Fibroblast of peridontal ligament (primary cell): ENCODE measurements at regions not wholly inside any gene's neighbourhood (a gene's known extent, or its start where the extent isn't known, plus 50 kb on each side); places are given as distances from the start of the nearest gene placed in this dataset.

ENCODE experiments used
- DNase-seq: peaks from one replicate; pipeline ENCODE4 v3.0.0-alpha.2; 2010; ENCODE audit errors: extremely low read depth

DNA sequence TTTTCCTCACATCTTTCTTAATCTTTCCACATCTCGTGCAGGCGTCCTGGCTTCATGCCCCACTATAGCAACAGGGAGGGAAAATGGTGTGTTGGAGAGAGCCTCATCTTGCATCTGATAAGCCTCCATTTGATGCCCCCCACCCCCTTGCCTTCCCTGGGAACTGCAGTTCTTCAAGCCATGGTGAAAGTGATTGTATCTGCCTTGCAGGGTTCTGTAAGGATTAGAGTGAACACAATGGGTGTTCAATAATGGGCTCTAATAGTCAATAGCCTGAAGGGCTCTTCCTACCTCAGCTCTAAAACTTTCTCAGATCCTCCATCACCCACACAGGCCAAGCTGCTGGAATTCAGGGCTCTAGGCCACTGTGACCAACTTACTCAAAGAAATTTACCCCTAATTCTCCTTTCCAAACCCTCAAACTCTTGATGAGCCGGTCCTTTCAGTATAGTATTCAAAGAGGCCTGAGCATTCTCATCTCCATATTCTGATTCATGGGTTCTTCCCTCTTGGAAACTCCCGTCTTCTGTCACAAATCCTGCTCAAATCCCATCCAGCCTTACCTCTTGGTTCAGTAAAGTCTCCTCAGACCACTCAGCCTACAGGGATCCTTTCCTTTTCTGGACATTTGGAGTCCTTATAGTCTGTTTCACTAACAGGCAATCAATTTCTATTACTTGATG, 128.3 kb upstream of the TRIM2 start:
- DNase-seq, result no peak

DNA sequence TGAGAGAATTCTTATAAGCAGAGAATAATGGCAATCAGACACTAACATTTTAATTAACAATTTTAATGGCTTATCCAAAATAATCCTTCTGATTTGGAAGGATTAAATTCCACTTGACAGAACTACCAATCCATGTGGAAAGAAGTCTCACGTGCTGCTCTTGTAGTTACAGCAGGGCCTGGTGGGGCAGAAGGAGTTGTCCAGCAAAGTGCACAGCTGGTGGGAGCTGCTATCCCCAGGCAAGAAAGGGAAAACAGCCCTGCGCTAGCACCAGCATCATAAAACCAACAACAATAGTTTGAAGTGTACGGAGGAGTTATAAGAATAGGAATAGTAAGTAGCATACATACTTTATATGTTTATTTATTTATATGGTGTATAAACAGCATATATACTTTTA, 127.4 kb upstream of the TRIM2 start:
- DNase-seq, result no peak

DNA sequence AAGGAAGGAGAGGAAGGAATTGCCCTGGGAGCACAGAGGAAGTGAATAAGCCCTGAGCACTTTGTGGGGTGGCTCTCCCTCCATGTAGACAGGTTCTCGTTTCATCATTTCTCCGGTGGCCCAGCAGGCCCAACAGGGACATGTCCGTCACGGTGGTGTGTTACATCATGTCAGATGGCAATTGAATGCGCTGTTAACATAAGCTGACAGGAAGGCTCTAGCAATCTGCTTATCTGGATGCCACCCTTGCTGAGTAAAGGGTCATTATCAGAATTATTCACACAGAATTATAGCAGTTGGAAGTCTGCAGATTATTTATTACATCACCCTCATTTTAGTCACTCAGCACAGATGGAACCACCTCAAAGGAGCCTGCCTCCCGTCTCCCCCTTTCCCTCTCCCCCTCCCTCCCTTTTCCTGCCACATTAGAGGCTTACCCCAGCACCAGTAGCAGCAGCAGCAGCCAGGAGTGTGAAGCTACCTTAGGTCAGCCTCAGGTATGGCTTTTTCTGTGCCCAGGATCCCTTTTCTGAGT, 124.3 kb upstream of the TRIM2 start:
- no peak for DNase-seq

DNA sequence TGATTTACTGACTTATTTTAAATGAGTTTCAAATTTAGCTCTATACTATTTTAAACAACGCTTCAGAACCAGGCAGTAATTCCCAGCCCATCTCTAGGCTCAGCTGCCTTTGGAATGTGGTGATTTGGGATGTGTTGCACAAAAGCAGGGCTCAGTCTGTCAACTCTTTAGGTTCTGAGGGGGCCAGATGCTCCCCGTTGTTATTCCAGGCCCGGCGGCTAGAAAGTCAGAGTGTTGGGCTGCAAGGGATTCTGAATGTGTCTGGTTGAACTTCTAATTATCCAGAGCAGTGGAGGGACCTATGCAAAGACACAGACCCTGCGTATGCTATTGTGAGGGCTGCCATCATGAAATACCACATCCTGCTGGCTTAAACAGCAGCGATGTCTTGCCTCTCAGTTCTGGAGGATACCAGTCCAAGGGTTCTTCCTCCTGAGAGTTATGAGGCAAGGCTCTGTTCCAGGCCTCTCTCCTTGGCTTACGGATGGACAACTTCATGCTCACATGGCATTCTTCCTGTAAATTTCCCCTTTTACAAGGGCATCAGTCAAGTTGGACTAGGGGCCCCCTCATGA, 123.2 kb upstream of the TRIM2 start:
- DNase-seq, result no peak

DNA sequence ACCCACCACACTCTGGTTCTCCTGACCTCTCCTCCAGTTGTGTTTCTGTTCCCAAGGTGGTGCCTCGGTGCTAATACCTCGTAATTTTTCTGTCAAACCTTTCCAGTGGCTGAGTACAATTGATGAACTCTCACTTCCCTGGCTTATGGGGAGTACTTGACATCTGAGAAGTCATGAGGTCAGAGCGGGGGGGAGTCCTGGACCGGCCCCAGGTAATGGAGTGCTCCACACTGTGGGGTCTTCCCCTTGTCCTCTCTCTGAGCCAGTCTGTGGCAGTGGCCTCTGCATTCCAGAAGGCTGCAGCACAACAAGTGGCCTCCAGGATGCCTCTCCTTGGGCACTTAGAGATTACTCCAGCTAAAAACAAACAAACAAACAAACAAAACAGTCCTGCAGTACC, 122.5 kb upstream of the TRIM2 start:
- no peak for DNase-seq

DNA sequence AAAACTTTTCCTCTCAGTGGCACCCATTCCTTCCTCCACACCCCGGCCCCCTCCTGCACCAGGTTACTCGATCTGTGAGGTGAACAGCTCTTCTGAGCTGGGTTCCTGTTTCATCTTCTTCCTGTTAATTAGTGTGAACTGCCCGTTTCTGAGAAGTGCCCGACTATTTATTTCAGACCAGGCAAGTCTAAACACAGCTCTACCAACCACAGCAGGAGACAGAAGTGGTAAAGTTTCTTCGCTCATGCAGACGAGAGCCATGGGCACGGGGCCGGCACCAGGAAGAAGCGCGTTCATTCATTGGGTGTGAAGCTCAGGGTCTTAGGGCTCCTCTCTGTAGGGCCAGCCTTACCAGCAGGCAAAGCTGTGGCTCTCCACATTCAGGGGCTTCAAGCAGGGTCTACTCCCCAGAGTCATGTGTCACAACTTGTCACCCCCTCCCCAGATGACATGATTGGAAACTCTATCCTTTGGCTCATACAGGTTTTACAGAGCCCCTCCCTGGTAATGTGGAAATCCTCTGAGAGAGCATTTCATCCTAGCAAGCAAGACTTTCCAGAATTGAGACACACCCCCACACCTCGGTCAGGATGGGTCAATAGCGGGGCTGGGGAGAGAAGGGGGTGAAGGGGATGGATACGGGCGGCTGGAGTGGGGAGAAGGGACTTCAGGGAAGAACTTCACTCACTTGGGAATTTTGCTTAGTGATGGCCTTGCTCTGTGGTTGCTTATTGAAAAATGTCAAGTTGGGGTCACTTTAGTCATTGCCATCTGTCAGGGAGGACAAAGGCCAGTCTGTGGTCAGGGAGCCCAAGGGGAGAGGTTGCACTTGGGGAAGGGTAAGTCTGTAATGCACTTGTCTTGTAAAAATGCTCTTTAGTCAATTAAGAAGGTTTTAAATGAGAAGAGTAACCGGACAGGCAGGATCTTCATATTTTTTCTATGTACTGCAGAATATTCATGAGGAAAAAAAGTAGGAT, 121.6 kb upstream of the TRIM2 start:
- no peak for DNase-seq

DNA sequence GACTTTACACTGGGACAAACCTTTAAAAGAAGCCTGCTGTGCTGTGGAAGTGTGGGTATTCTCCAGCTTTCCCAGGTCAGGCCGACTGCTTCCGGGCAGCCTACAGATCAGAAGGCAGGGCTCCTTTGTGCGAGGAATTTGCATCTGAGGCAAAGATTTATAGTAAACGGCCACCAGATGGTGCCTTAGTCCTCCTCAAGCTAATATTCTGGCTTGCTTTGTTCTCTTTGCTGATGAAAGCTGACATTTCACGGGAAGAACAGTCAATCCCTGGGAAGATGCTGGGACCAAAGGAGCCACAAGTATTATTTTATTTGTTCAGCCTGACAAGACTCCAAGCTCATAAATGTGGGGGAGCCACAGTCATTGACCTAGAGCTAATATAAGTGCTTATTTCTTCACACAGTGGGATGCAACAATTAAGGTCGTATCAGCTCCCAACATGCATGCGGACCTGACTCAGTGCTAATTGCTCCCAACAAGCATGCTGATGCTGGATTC, 120.7 kb upstream of the TRIM2 start:
- peak; percentile 86 for DNase-seq

DNA sequence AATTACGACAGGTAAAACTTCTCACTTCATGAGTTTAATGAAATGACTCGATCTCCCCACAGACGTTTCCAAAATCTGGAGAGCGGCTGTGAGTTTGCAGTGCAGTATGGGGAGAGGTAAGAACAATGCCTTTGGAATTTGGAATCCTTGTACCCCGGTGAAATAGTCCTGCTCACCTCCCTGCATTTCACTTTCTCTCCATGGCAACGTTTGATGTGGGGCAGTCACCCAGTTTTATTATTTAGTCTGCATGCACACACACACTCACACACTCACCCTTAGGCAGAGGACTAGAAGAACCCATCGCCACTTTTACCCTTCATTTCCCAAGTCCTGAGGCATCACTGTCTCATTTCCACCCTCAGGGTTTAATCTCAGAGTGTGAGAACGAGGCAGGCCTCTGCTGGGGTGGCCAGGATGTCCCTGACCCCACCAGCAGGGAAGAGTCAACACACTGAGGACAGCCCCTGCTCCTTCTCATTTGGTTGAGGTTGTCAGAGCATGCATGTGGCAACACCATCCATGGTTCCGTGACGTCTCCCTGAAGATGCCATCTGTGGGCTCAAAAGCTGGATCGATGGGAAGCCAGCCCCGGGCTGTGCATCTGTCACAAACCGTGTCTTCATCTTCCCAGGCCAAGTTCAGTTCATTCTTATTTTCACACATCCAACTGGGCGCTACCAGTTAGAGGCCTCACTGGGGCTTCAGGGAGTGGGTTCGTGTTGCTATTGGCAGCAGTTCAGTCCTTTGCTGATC, 119.8 kb upstream of the TRIM2 start:
- no peak for DNase-seq

DNA sequence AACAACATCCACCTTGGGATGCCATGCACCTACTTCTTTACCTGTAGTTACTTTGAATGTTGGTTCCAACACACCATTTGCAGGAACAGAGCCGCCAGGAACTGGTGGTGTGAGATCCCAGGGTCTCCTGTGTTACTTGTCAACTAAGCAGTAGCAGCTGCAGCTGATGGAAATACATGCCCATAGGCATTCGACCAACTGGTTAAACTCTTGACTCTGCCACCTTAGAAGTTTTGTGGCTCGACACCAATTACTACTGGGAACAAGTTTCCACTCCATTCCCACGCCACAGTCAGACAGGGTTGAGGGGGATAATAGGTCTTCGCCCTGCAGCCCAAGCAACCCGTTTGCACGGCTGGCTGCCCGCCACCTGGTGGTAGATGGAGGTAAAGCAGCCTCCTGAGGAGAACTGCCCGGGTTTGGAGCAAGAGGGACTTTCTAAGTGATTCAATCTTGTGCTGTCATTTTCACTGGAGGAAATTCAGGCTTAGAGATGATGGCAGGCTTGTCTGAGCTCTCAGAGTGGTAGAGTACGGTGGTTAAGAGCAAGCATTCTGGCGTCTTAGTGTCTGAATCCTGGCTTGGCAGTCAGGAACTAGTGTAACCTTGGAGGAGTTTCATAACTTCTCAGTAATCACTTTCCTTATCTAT, 119.1 kb upstream of the TRIM2 start:
- peak; percentile 69 for DNase-seq

DNA sequence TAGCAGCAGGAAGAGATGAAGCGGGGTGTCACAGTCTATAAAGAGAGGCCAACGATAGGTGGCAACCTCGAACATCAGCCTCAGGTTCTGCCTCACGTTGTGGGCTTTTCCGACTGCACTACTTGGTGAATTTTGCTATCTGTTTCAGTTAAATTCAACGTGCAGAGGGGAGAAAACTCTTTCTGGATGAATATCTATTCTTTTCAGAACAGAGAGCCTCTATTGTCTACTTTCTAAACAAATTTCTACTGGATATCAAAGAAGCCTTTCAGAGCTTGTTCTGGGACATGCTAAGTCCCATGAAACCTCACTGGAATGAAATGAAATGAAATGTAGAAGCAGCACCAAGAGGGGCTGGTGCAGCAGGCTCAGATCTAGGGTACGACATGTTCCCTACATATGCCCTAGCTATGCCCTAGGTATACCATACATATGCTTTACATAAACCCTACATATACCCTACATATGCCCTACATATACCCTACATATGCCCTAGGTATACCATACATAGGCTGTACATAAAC, 116.5 kb upstream of the TRIM2 start:
- DNase-seq, result no peak

DNA sequence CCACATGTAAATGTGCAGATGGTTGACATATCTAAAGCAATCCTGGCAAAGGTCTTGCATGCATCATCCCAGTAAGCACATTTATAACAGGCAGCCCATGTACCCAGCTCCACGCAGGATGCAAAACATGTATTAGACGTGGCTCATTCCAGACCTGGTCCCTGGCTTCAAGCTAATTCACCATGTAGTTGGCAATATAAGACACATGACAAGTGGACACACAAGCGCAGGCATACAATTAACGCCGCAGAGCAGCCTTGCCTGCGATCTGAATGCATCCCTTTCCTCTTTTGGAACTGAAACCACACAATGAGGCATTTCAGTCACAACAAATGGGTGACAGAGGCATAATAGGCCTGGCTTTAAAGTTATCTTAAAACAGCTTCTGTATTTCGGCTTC, 114.5 kb upstream of the TRIM2 start:
- no peak for DNase-seq

DNA sequence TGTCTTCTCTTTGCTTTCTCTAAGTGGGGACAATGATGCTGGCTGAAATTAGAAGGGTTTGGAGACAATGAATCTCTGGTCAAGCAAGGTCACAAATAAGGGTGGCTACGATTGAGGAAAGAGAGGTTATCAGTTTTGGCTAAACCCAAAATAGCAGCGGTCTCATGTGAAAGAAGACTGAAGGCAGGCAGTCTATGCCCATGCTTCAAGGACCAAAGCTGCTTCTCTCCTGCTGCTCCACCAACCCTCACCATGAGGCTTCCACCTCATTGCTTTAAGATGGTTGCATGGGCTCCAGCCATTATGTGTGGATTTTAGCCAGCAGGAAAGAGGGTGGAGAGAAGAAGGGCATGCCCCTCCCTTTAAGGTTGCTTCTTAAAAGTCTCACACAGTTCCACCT, 114.1 kb upstream of the TRIM2 start:
- no peak for DNase-seq

DNA sequence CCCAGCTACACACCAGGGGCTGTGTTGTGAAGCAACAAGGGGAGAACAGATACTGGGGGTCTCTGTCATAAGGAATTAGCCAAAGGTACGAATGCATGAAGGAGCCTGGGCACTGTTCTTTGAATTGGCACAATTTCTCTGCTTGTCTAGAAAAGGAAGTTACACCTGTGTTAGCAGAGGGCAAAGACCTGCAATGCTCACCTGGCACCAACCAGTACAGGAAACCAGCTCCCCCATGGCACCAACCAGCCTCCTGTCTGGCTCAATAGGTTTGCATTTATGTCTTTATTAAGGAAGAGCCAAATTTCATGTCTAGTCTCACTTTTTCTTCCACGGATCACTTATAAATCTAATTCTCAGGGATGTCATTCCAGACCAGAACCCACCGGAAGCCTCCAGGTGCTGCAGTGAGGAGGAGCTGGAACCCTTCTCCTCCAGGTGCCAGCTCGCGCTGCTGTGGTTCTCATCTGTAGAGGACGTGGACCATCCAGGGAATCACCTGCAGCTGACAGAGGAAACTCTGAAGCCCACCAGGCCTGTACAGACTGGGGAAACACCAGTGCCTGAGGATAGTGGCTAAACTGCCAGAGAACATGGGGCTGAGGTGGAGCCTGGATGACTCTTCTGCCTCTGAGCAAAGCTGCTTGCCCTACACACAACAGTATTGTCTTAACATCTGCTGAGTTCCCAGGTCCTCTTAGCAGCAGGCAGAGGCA, 113.4 kb upstream of the TRIM2 start:
- no peak for DNase-seq

DNA sequence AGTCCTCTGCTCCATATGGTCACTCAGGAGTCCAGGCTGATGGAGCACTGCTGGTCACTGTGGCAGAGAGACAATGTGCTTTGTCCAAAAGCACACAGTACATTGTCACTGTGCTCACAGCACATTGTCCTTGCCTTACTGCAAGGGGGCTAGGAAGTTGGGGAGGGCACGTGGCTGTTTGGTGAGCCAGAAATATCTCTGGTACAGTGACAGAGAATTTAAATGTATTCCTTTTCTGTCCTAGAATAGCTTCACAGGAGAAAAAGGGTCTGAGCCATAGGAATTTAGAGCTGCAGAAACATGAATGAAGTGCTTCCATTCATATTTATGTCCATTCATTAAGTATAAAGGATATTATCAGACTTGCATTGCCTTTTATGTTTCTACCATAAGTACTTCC, 110.8 kb upstream of the TRIM2 start:
- no peak for DNase-seq

DNA sequence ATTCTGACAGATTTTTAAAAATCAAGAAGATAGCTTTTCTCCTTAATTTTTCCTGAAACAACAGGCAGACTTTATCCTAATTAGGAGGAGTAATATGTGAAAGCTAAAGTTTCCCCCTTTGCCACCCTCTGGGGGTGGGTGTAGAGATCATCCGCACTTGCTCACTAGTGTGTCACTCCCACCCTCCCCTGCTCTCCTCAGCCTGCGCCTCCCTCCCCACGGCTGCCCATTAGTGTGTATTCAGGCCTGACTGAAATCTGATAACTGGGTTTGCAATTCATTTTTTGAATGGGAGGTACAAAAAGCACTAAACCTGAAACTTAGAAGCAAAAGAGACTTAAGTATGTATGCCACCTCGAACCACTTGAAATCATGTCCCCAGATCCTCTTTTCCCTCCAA, 110.4 kb upstream of the TRIM2 start:
- DNase-seq, result no peak

DNA sequence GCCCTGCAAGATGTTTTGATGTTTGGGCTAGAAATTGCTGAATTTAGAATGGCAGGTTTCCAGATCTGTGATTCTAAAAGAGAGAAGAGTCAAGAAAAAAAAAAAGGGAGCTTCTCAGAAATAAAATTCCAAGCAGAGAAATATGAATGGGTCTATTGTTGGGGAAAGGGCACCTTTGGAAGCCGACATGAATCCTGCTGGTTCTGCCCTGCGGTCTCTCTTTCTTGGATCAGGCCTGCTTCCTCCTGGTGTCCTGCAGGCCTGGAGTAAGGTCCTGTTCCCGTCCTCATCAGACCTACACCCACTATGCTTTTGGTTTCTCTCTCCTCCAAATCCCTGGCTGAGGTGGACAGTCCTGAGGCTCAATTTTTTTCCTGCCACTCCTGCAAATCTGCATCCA, 109.8 kb upstream of the TRIM2 start:
- DNase-seq, result no peak

DNA sequence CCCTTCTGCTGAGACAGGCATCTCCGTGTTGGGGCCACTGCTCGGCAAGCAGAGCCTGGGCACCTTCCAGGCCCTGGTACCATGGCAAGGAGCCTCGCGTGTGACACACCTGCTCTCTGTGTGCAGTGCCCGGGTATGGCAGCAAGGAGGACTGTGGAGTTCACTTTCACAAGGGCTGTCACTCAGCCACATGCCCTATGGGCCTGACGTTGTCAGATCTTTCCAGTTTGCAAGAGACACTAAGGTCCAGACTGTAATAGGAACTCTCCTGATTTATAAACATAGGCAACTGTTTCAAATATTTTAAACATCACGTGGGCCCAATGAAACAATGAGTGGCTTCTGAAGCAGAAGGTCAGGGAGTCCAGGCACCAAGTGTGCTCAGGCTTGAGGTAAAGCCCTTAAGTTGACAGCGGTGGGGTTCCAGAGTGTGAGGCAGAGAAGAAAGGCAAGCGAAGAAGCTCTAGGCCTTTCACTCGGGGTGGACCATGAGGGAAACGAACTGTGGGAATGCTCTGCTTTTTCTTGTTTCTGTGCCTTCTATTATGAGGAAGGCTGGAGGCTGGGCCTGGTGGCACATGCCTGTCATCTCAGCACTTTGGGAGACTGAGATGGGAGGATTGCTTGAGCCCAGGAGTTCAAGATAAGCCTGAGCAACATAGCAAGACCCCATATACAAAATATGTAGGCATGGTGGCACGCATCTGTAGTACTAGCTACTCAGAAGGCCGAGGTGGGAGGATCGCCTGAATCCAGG, 108.6 kb upstream of the TRIM2 start:
- DNase-seq, result no peak

DNA sequence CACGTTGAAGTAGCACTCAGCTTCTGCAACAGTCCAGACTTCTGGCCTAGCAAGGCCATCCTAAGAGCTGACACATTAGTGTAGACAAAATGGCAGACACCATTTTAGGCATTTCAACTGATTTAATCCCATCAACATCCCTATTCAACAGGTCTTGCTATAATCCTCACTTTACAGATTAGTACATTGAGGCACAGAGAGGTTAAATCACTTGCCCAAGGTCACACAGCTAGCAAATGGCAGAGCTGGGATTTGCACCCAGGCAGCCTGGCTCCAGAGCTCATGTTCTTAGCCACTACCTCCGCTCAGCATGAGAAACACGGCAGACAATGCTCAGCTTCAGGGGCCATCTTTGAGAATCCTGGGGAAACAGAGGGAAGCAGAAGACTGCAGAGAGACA, 107.9 kb upstream of the TRIM2 start:
- DNase-seq, result no peak

DNA sequence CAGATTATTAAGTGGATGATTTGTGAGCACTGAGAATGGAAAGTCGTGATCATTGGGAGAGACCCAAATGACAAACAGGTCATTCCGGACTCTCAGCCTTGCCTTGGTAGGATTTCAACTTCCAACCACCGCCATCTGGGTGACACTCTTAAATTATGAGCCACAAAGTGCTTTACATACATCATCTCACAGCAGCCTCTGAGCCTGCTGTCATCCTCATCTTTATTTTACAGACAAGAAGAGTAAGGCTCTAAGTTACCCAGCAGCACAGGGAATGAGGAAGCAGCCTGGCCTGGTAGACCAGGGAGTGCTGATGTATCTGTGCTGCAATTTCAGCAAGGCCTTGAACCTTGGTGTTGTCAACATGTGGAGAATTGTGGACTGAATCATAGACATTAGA, 105.8 kb upstream of the TRIM2 start:
- no peak for DNase-seq
